ENCODE measurements at regions not wholly inside any gene's neighbourhood (a gene's known extent, or its start where the extent isn't known, plus 50 kb on each side); places are given as distances from the start of the nearest gene placed in this dataset.

DNA sequence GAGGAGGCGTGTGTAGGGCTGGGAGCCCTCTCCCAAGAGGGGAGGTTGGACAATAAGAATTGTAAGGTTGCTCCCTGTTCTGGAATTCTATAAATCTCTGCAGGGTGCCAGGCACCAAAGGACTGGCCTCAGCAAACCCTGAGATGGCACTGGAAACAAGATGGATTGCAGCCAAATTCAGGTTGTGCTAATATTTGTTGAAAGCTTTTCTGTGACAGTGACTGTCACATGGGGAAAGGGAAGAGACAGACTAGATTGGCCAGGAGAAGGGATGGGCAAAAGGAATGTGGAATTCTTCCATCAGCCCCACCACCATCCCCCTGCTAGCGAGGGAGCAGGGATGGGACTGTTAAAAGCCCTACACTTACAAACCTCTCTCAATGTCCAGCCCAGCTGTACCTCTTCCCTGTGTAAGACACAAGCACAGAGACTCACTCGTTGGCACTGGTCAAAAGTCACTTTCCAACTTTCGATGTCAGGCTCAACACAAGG lies 62.4 kb downstream of the SOX9 start:
- TF ChIP-seq, protein P1, sequence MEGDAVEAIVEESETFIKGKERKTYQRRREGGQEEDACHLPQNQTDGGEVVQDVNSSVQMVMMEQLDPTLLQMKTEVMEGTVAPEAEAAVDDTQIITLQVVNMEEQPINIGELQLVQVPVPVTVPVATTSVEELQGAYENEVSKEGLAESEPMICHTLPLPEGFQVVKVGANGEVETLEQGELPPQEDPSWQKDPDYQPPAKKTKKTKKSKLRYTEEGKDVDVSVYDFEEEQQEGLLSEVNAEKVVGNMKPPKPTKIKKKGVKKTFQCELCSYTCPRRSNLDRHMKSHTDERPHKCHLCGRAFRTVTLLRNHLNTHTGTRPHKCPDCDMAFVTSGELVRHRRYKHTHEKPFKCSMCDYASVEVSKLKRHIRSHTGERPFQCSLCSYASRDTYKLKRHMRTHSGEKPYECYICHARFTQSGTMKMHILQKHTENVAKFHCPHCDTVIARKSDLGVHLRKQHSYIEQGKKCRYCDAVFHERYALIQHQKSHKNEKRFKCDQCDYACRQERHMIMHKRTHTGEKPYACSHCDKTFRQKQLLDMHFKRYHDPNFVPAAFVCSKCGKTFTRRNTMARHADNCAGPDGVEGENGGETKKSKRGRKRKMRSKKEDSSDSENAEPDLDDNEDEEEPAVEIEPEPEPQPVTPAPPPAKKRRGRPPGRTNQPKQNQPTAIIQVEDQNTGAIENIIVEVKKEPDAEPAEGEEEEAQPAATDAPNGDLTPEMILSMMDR (IDR thresholded peaks at IDR 0.05) = no peak
- TF ChIP-seq POLR2A (IDR thresholded peaks at IDR 0.05) = no peak

All from thyroid gland (tissue), 4 donors.